ENCODE measurements at regions not wholly inside any gene's neighbourhood (a gene's known extent, or its start where the extent isn't known, plus 50 kb on each side); places are given as distances from the start of the nearest gene placed in this dataset.

- Histone ChIP-seq H3K9me3 (ENCODE audit: control insufficient read depth, low read depth, low read length) (no peaks in the 10 kb centered on the region), H3K27me3 (ENCODE audit: control insufficient read depth, insufficient read depth, low read length) (no peaks in the 10 kb centered on the region), H3K36me3 (ENCODE audit: control insufficient read depth, insufficient read depth, low read length) (no peaks in the 10 kb centered on the region), H3K4me3 (ENCODE audit: low read length) (no peak overlapping the region), H3K27ac (ENCODE audit: low read length) (peak overlapping the region; percentile 77), H3K4me1 (ENCODE audit: control insufficient read depth, insufficient read depth, low read length) (peaks cover 37% of the 10 kb centered on the region)
- DNase-seq: no peak
- WGBS (ENCODE audit: insufficient coverage, low lambda C conversion rate): no CpG with 5 or more reads among the region's 5 CpGs
These were observed 111.6 kb downstream of the SNX5 start for GRCh38 chr20:17856837-17857605.

GRCh38 chr20:17856024-17856564 lies 112.5 kb downstream of the SNX5 start:
- H3K27me3 ChIP-seq (ENCODE audit: control insufficient read depth, insufficient read depth, low read length): no peaks in the 10 kb centered on the region
- H3K36me3 ChIP-seq (ENCODE audit: control insufficient read depth, insufficient read depth, low read length): no peaks in the 10 kb centered on the region
- H3K4me1 ChIP-seq (ENCODE audit: control insufficient read depth, insufficient read depth, low read length): peaks cover 43% of the 10 kb centered on the region
- DNase-seq: peak; percentile 82 to 92
- H3K4me3 ChIP-seq (ENCODE audit: low read length): no peak overlapping the region
- H3K27ac ChIP-seq (ENCODE audit: low read length): peak overlapping the region; percentile 77
- WGBS (ENCODE audit: insufficient coverage, low lambda C conversion rate): no CpG with 5 or more reads among the region's 3 CpGs
- H3K9me3 ChIP-seq (ENCODE audit: control insufficient read depth, low read depth, low read length): no peaks in the 10 kb centered on the region

- Histone ChIP-seq H3K27me3 (ENCODE audit: control insufficient read depth, insufficient read depth, low read length) (no peaks in the 10 kb centered on the region), H3K4me3 (ENCODE audit: low read length) (no peak overlapping the region), H3K9me3 (ENCODE audit: control insufficient read depth, low read depth, low read length) (peaks cover 9% of the 10 kb centered on the region), H3K36me3 (ENCODE audit: control insufficient read depth, insufficient read depth, low read length) (no peaks in the 10 kb centered on the region), H3K27ac (ENCODE audit: low read length) (no peak overlapping the region), H3K4me1 (ENCODE audit: control insufficient read depth, insufficient read depth, low read length) (peaks cover 53% of the 10 kb centered on the region)
- peak in 1 of 2 donors; percentile 75 for DNase-seq
- no CpG with 5 or more reads among the region's 4 CpGs for WGBS (ENCODE audit: insufficient coverage, low lambda C conversion rate)
These were observed 114.2 kb downstream of the SNX5 start for GRCh38 chr20:17854307-17854903.

GRCh38 chr20:17852323-17852722 lies 116.3 kb downstream of the SNX5 start:
- H3K4me1 ChIP-seq (ENCODE audit: control insufficient read depth, insufficient read depth, low read length): peaks cover 62% of the 10 kb centered on the region
- H3K9me3 ChIP-seq (ENCODE audit: control insufficient read depth, low read depth, low read length): peaks cover 10% of the 10 kb centered on the region
- no peak overlapping the region for H3K4me3 ChIP-seq (ENCODE audit: low read length)
- no peaks in the 10 kb centered on the region for H3K36me3 ChIP-seq (ENCODE audit: control insufficient read depth, insufficient read depth, low read length)
- peak; percentile 68 to 85 for DNase-seq
- peak overlapping the region; percentile 82 for H3K27ac ChIP-seq (ENCODE audit: low read length)
- no CpG with 5 or more reads among the region's 3 CpGs for WGBS (ENCODE audit: insufficient coverage, low lambda C conversion rate)
- no peaks in the 10 kb centered on the region for H3K27me3 ChIP-seq (ENCODE audit: control insufficient read depth, insufficient read depth, low read length)

- no peak for DNase-seq
- Histone ChIP-seq H3K4me3 (ENCODE audit: low read length) (no peak overlapping the region), H3K27ac (ENCODE audit: low read length) (no peak overlapping the region), H3K4me1 (ENCODE audit: control insufficient read depth, insufficient read depth, low read length) (peaks cover 63% of the 10 kb centered on the region), H3K36me3 (ENCODE audit: control insufficient read depth, insufficient read depth, low read length) (no peaks in the 10 kb centered on the region), H3K27me3 (ENCODE audit: control insufficient read depth, insufficient read depth, low read length) (no peaks in the 10 kb centered on the region), H3K9me3 (ENCODE audit: control insufficient read depth, low read depth, low read length) (peaks cover 10% of the 10 kb centered on the region)
- no CpG with 5 or more reads among the region's 4 CpGs for WGBS (ENCODE audit: insufficient coverage, low lambda C conversion rate)
These were observed 117.9 kb downstream of the SNX5 start for GRCh38 chr20:17850684-17851026.

- H3K9me3 ChIP-seq (ENCODE audit: control insufficient read depth, low read depth, low read length): peaks cover 10% of the 10 kb centered on the region
- 83% methylated on average over 1 of the region's 15 CpGs for WGBS (ENCODE audit: insufficient coverage, low lambda C conversion rate)
- no peak overlapping the region for H3K4me3 ChIP-seq (ENCODE audit: low read length)
- H3K27me3 ChIP-seq (ENCODE audit: control insufficient read depth, insufficient read depth, low read length): no peaks in the 10 kb centered on the region
- H3K27ac ChIP-seq (ENCODE audit: low read length): peak overlapping the region; percentile 66
- H3K4me1 ChIP-seq (ENCODE audit: control insufficient read depth, insufficient read depth, low read length): peaks cover 60% of the 10 kb centered on the region
- H3K36me3 ChIP-seq (ENCODE audit: control insufficient read depth, insufficient read depth, low read length): no peaks in the 10 kb centered on the region
- DNase-seq: peak in 1 of 2 donors; percentile 16
These were observed 118.5 kb downstream of the SNX5 start for GRCh38 chr20:17849901-17850683.

GRCh38 chr20:17849138-17849900 lies 119.3 kb downstream of the SNX5 start:
- DNase-seq: peak in 1 of 2 donors; percentile 84
- H3K36me3 ChIP-seq (ENCODE audit: control insufficient read depth, insufficient read depth, low read length): no peaks in the 10 kb centered on the region
- no CpG with 5 or more reads among the region's 6 CpGs for WGBS (ENCODE audit: insufficient coverage, low lambda C conversion rate)
- H3K9me3 ChIP-seq (ENCODE audit: control insufficient read depth, low read depth, low read length): peaks cover 10% of the 10 kb centered on the region
- no peaks in the 10 kb centered on the region for H3K27me3 ChIP-seq (ENCODE audit: control insufficient read depth, insufficient read depth, low read length)
- peaks cover 60% of the 10 kb centered on the region for H3K4me1 ChIP-seq (ENCODE audit: control insufficient read depth, insufficient read depth, low read length)
- H3K27ac ChIP-seq (ENCODE audit: low read length): peak overlapping the region; percentile 66
- H3K4me3 ChIP-seq (ENCODE audit: low read length): no peak overlapping the region

GRCh38 chr20:17848249-17849048 lies 120.1 kb downstream of the SNX5 start:
- Histone ChIP-seq H3K9me3 (ENCODE audit: control insufficient read depth, low read depth, low read length) (peaks cover 10% of the 10 kb centered on the region), H3K4me1 (ENCODE audit: control insufficient read depth, insufficient read depth, low read length) (peaks cover 54% of the 10 kb centered on the region), H3K36me3 (ENCODE audit: control insufficient read depth, insufficient read depth, low read length) (no peaks in the 10 kb centered on the region), H3K27me3 (ENCODE audit: control insufficient read depth, insufficient read depth, low read length) (no peaks in the 10 kb centered on the region), H3K4me3 (ENCODE audit: low read length) (no peak overlapping the region), H3K27ac (ENCODE audit: low read length) (peak overlapping the region; percentile 66)
- peak in 1 of 2 donors; percentile 73 for DNase-seq
- no CpG with 5 or more reads among the region's 4 CpGs for WGBS (ENCODE audit: insufficient coverage, low lambda C conversion rate)

- Histone ChIP-seq H3K4me1 (ENCODE audit: control insufficient read depth, insufficient read depth, low read length) (peaks cover 38% of the 10 kb centered on the region), H3K4me3 (ENCODE audit: low read length) (no peak overlapping the region), H3K27me3 (ENCODE audit: control insufficient read depth, insufficient read depth, low read length) (no peaks in the 10 kb centered on the region), H3K27ac (ENCODE audit: low read length) (peak overlapping the region; percentile 4), H3K36me3 (ENCODE audit: control insufficient read depth, insufficient read depth, low read length) (no peaks in the 10 kb centered on the region), H3K9me3 (ENCODE audit: control insufficient read depth, low read depth, low read length) (peaks cover 10% of the 10 kb centered on the region)
- WGBS (ENCODE audit: insufficient coverage, low lambda C conversion rate): no CpG with 5 or more reads among the region's 10 CpGs
- peak; percentile 50 to 85 for DNase-seq
These were observed 122.7 kb downstream of the SNX5 start for GRCh38 chr20:17845701-17846475.

Measured in large intestine (tissue), 3 donors.